HEK293 (cell line): ENCODE measurements at regions not wholly inside any gene's neighbourhood (a gene's known extent, or its start where the extent isn't known, plus 50 kb on each side); places are given as distances from the start of the nearest gene placed in this dataset.

ENCODE experiments used
- ELK4 ChIP-seq: IDR thresholded peaks from 2 replicates; pipeline ENCODE4 v1.6.1; 2011; ENCODE audit warnings: mild to moderate bottlenecking, low read depth, low read length, borderline replicate concordance
- INSM2 ChIP-seq: fragments of 450-650 bp; formaldehyde crosslinking; IDR thresholded peaks from 2 replicates; pipeline ENCODE4 v1.5.1; 2016; ENCODE audit warnings: missing biosample characterization, missing genetic modification characterization
- MYNN ChIP-seq: fragments of 450-650 bp; formaldehyde crosslinking; IDR thresholded peaks from 2 replicates; pipeline ENCODE4 v1.5.1; 2016; ENCODE audit warnings: missing biosample characterization, missing genetic modification characterization, borderline replicate concordance
- PRDM2 ChIP-seq: fragments of 450-650 bp; formaldehyde crosslinking; IDR thresholded peaks from 2 replicates; pipeline ENCODE4 v1.5.1; 2016; ENCODE audit warnings: missing biosample characterization, missing genetic modification characterization, borderline replicate concordance
- REPIN1 ChIP-seq: fragments of 450-650 bp; formaldehyde crosslinking; IDR thresholded peaks from 2 replicates; pipeline ENCODE4 v1.5.1; 2017; ENCODE audit warnings: missing biosample characterization, missing genetic modification characterization, low read depth
- TSHZ1 ChIP-seq: fragments of 450-650 bp; formaldehyde crosslinking; IDR thresholded peaks from 2 replicates; pipeline ENCODE4 v1.5.1; 2016; ENCODE audit warnings: missing biosample characterization, missing genetic modification characterization, borderline replicate concordance
- ZBTB21 ChIP-seq: fragments of 450-650 bp; formaldehyde crosslinking; IDR thresholded peaks from 2 replicates; pipeline ENCODE4 v1.5.1; 2017; ENCODE audit warnings: missing biosample characterization, missing genetic modification characterization
- ZBTB49 ChIP-seq: fragments of 450-650 bp; formaldehyde crosslinking; IDR thresholded peaks from 2 replicates; pipeline ENCODE4 v1.5.1; 2016; ENCODE audit warnings: missing biosample characterization, missing genetic modification characterization, low read depth
- ZNF140 ChIP-seq: fragments of 450-650 bp; formaldehyde crosslinking; IDR thresholded peaks from 2 replicates; pipeline ENCODE4 v1.5.1; 2016; ENCODE audit warnings: missing biosample characterization, missing genetic modification characterization
- ZNF16 ChIP-seq: fragments of 450-650 bp; formaldehyde crosslinking; IDR thresholded peaks from 2 replicates; pipeline ENCODE4 v1.5.1; 2016; ENCODE audit warnings: low read depth, missing biosample characterization, missing genetic modification characterization
- ZNF280D ChIP-seq: fragments of 450-650 bp; formaldehyde crosslinking; IDR thresholded peaks from 2 replicates; pipeline ENCODE4 v1.5.1; 2016; ENCODE audit warnings: missing biosample characterization, missing genetic modification characterization
- ZNF366 ChIP-seq: fragments of 450-650 bp; formaldehyde crosslinking; conservative IDR thresholded peaks from 2 replicates; pipeline ENCODE4 v1.5.1; 2016; ENCODE audit warnings: missing biosample characterization, missing genetic modification characterization
- ZNF521 ChIP-seq: fragments of 450-650 bp; formaldehyde crosslinking; IDR thresholded peaks from 2 replicates; pipeline ENCODE4 v1.5.1; 2017; ENCODE audit warnings: missing biosample characterization, mild to moderate bottlenecking, missing genetic modification characterization
- TF ChIP-seq, protein P1 (sequence below): fragments of 450-650 bp; formaldehyde crosslinking; IDR thresholded peaks from 2 replicates; pipeline ENCODE4; 2016; ENCODE audit warnings: missing biosample characterization, missing genetic modification characterization
- TF ChIP-seq, protein P2 (sequence below): fragments of 450-650 bp; formaldehyde crosslinking; IDR thresholded peaks from 2 replicates; pipeline ENCODE4 v1.5.1; 2016; ENCODE audit warnings: missing biosample characterization, missing genetic modification characterization

DNA sequence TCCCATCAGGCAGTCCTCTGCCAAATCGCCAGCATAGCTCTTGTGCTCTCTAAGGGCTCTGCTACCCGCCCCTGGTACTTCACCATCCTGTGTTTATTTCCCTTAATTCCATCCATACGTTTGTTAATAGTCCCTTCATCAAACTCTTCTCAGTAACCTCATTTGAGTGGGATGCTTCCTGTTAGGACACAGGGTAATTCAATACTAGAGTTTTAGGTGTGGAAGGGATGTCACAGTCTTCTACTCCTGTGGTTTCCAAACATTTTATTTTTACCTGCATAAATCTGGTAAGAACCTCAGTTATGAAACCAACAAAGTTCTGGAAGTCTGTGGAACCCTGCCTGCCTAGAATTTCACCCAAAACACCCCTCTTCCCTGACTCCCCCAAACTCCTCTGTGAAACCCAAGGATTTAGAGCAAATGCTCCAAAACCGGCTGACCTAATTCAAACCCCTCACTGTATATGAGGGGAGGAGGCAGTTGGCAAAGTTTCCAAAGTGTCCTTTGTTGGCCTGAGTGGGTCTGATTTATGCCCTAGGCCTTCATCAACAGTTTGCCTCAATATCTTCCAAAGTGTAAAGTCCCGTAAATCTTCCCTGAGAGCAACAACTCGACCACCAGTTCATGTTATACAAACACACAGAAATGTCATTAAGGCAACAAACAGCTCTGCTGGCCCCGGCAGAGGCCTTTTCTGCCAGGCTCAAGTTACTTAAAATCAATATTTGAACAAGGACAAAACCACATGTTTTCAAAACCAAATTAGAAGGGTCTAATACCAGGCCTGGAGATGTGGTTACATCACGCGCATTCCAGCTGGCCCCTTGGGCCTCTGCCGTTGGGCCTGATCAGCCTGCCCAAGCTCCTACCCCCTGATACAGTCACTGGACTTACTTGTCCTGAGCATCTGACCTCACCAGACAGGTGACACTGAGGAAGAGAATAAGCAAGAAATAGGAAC, 82.4 kb upstream of the FGGY start (continued):
- TF ChIP-seq PRDM2 (tag by site-specific recombination) (no peak), ELK4 (no peak), INSM2 (tag by site-specific recombination) (peak; percentile 93), ZBTB49 (tag by site-specific recombination) (no peak), MYNN (0 out of 2 replicates have a peak, but pooled peaks have one; percentile 36), ZNF16 (tag by site-specific recombination) (no peak), REPIN1 (tag by site-specific recombination) (no peak; the same call in 1 of the 2 replicates), ZBTB21 (tag by site-specific recombination) (peak; percentile 78), ZNF366 (tag by site-specific recombination) (peak; percentile 98), ZNF140 (no peak), ZNF521 (tag by site-specific recombination) (no peak), TSHZ1 (tag by site-specific recombination) (peak; percentile 93), ZNF280D (tag by site-specific recombination) (no peak)
- TF ChIP-seq, protein P1, sequence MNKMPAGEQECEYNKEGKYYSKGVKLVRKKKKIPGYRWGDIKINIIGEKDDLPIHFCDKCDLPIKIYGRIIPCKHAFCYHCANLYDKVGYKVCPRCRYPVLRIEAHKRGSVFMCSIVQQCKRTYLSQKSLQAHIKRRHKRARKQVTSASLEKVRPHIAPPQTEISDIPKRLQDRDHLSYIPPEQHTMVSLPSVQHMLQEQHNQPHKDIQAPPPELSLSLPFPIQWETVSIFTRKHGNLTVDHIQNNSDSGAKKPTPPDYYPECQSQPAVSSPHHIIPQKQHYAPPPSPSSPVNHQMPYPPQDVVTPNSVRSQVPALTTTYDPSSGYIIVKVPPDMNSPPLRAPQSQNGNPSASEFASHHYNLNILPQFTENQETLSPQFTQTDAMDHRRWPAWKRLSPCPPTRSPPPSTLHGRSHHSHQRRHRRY = peak; percentile 95
- TF ChIP-seq, protein P2, sequence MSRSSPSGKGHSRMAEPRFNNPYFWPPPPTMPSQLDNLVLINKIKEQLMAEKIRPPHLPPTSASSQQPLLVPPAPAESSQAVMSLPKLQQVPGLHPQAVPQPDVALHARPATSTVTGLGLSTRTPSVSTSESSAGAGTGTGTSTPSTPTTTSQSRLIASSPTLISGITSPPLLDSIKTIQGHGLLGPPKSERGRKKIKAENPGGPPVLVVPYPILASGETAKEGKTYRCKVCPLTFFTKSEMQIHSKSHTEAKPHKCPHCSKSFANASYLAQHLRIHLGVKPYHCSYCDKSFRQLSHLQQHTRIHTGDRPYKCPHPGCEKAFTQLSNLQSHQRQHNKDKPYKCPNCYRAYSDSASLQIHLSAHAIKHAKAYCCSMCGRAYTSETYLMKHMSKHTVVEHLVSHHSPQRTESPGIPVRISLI = no peak; the same call in 1 of the 2 replicates
